Choroid plexus epithelial cell (primary cell): ENCODE measurements at regions not wholly inside any gene's neighbourhood (a gene's known extent, or its start where the extent isn't known, plus 50 kb on each side); places are given as distances from the start of the nearest gene placed in this dataset.
"Not testable (repeated sequence)": the region's sequence is repeated elsewhere in the genome, so short reads cannot be mapped to it uniquely, and the experiment has no call there.

Experiments
- DNase-seq: peaks from one replicate; pipeline ENCODE4 v3.0.0-alpha.2; 2010; ENCODE audit warnings: low read depth
- H3K4me3 ChIP-seq: 2 replicates; pipeline ENCODE4 v1.5.1; 2011; ENCODE audit warnings: low read depth, mild to moderate bottlenecking, control low read depth, low read length, moderate library complexity
- CTCF ChIP-seq: conservative IDR thresholded peaks from 2 replicates; pipeline ENCODE4 v1.5.1; 2011; ENCODE audit warnings: low read depth, mild to moderate bottlenecking, control low read depth, inconsistent platforms, low read length, moderate library complexity

- no peak for TF ChIP-seq CTCF
- no peak overlapping the region for H3K4me3 ChIP-seq
- peak; percentile 50 for DNase-seq
Observed at GRCh38 chr4:128649575-128650205, 159.8 kb upstream of the JADE1 start.

DNA sequence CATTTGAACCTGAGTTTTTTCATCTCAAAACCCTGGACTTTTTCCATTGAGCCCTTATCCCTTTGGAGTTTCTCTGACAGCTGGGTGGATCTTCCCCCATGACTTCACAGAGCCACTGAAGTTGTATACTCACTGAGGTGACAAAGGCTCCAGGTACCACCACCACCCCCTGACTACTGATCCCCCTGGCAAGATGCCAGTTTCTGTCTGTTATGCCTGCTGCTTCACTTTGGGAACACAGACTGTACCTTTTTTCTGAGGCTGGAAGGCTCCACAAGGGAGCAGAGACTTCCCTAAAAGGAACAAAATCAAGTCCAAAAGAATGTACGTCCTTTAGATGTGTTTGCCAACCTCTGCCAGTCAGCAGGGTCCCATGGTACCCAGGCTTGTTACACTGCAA lies 160.3 kb upstream of the JADE1 start:
- H3K4me3 ChIP-seq: no peak overlapping the region
- TF ChIP-seq CTCF: no peak
- DNase-seq: no peak

DNA sequence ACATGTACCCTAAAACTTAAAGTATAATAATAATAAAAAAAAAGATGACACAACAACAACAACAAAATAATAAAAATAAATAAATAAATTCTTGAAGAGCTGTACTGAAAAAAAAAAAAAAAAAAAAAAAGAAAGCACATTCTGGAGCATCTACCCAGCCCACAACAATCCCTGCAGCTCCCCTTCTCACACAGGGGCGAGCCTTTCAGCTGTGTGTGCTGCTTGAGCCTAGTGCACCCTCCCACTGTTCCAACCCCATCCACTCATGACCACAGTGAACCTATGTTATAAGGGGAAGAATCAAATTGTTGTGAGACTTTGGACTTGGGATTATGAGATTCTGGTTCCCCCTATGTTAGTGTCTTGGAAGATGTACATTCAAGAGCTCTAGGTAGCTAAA lies 161.5 kb upstream of the JADE1 start:
- DNase-seq: no peak

GRCh38 chr4:128646893-128647292 lies 162.6 kb upstream of the JADE1 start:
- not testable (repeated sequence) for DNase-seq, H3K4me3 ChIP-seq

More for the DNA sequence above, 161.5 kb upstream of the JADE1 start:
- no peak overlapping the region for H3K4me3 ChIP-seq
- no peak for TF ChIP-seq CTCF

DNA sequence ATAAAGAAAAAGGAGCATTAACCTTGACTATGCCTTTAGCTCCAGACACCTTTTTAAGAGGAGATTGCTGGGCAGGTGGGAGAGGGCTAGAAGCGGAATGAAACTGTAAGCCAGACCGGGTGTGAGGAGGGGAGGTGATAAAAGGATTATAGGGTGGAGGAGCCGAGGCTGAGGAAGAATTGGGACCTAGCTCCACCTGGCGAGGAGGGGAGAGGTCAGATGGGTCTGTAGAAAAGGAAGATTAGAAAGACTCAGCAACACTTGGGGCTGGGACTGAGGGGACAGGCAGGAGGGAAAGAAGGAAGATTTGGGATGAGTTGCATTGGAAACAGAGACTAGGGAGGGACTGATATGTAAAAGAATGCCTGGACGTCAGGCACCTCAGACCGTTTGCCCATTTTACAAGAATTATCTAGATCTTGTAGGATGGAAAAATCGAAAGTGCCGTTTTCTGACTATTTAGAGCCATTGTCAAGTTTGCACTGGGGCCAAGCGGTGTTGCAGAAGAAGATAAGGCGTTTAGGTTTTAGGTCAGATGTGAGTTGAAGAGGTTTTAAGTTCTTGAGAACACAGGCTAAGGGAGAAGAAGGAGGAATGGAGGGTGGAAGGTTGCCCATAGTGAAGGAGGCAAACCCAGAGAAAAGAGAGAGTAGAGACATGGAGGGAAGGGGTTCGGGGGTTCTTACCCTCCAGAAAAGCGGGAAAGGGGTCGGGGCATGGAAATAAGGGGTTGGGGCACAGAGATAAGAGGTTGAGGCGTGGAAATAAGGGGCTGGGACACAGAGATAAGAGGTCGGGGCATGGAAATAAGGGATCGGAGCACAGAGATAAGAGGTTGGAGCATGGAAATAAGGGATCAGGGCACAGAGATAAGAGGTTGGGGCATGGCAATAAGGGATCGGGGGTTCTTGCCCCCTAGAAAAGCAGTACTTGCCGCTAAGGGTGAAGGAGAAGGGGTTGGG lies 164.5 kb upstream of the JADE1 start:
- DNase-seq, H3K4me3 ChIP-seq: not testable (repeated sequence)

DNA sequence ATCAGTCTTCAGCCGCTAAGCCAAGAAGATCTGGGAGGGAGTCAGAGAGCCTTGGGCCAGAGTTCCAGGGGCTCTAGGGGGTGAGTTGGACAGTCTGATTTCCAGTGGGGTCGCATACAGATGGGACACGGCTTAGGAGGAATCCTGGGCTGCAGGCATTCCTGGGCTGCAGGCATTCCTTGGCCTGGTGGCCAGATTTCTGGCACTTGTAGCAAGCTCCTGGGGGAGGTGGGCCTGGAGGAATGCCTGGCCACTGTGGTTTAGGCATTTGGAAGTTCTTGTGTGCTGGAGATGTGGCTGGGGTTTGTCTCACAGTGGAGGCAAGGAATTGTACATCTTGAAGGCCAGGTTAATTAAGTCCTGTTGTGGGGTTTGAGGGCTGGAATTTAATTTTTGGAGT lies 165.4 kb upstream of the JADE1 start:
- not testable (repeated sequence) for DNase-seq, H3K4me3 ChIP-seq

DNA sequence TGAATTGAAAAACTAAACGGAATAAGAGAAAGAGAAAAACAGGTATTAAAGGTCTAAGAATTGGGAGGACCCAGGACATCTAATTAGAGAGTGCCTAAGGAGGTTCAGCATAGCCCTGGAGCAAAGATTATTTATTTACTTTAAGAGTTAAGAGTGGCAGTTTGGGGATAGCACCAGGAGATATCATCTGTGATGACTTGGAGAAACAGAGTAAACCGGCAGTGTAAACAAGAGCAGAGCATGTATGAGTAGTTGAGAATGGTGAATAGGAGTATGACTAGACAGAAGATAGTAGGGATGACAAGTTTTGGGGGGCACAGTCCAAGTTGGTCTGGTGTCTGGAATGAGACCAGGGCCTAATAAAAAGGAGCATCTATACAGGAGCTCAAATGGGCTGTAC lies 167.9 kb upstream of the JADE1 start:
- not testable (repeated sequence) for H3K4me3 ChIP-seq, DNase-seq

- TF ChIP-seq CTCF: no peak
- DNase-seq: no peak
- no peak overlapping the region for H3K4me3 ChIP-seq
Observed at GRCh38 chr4:128639541-128640270, 169.8 kb upstream of the JADE1 start.

DNA sequence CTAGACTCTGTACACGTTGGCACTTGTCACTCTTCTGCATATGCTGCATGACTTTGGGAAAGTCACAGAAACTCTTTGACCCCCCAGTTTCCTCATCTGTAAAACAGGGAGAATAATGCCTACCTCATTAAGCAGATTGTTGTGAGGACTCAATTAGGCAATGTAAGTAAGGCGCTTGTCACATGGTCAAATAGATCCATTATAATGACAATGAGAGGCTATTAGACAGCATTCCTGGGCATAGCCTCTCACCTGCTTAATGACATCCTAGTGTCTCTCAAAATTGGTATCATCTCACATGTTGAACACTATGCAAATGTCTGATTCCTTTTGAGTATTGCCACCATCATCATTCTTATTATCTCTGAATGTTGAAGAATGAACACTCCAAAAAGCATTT lies 172.6 kb upstream of the JADE1 start:
- TF ChIP-seq CTCF: no peak
- no peak overlapping the region for H3K4me3 ChIP-seq
- no peak for DNase-seq
